Activated CD4-positive, alpha-beta memory T cell treated with anti-CD3 and anti-CD28 coated beads for 36 hours (primary cell): ENCODE measurements at regions not wholly inside any gene's neighbourhood (a gene's known extent, or its start where the extent isn't known, plus 50 kb on each side); places are given as distances from the start of the nearest gene placed in this dataset.

Experiments
- CTCF ChIA-PET: fragments of 350-600 bp; sonication (Branson Sonifier 250); formaldehyde crosslinking; loops from one replicate; lab custom pipeline; 2021; ENCODE audit warnings: antibody characterized with exemption, inconsistent platforms; lab: Charles Lee
- POLR2A ChIA-PET: fragments of 350-600 bp; sonication (Branson Sonifier 250); formaldehyde crosslinking; loops from one replicate; lab custom pipeline; 2021; ENCODE audit warnings: antibody characterized with exemption; lab: Charles Lee
- DNase-seq: peaks from one replicate; pipeline ENCODE4 v3.0.0-alpha.2; 2020
- H3K27ac Mint-ChIP-seq: one replicate; pipeline ENCODE4 v1.8.0; 2021; ENCODE audit warnings: mixed read lengths
- H3K27me3 Mint-ChIP-seq: one replicate; pipeline ENCODE4 v1.8.0; 2021; ENCODE audit warnings: mixed read lengths
- H3K36me3 Mint-ChIP-seq: one replicate; pipeline ENCODE4 v1.8.0; 2021; ENCODE audit warnings: mixed read lengths
- H3K4me1 Mint-ChIP-seq: one replicate; pipeline ENCODE4 v1.8.0; 2021; ENCODE audit warnings: low read depth, mixed read lengths
- H3K4me3 Mint-ChIP-seq: one replicate; pipeline ENCODE4 v1.8.0; 2021; ENCODE audit warnings: mild to moderate bottlenecking, mixed read lengths
- H3K9me3 Mint-ChIP-seq: one replicate; pipeline ENCODE4 v1.8.0; 2021; ENCODE audit warnings: mixed read lengths
- intact Hi-C: fragments of 100-400 bp; cut with micrococcal nuclease; formaldehyde crosslinking; loops from one replicate; pipeline ENCODE4 v1.15.1; 2023

DNA sequence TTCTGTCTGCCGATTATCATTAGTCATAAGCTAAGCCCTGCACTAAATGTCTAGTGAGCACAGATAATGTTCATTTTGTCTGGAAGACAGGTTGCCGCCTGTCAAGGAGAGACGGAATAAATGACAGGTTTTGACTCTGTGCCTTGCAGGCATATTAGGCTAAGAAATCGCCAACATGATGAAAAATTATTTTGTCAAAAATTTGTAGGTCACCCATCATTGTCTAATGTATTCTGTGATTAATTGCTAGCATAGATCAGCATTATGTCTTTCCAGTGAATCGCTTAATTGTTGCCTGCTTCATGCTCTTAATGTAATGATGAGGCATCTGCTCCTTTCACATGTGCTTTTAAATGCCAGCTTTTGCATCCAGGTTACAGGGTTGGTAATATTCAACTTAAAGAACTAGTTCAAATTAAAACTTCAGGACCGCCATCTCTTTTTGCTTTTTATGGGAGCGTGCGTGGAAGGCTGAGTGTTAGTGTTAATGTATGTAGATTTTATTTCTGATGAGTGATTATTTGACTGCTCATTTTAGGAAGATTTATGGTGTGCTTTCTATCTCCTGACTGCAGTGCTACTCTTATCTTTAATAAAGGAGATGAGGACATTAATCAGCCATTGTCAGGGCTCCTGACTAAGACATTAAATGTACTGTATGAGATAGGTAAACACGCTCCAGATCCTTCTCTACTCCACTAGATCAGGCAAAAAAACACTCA, 120.8 kb upstream of the MEIS2 start:
- ChIA-PET POLR2A (no interaction called here), CTCF (no interaction called here)
- no peak overlapping the region for H3K4me3 Mint-ChIP-seq
- no peaks in the 10 kb centered on the region for H3K27me3 Mint-ChIP-seq
- no peaks in the 10 kb centered on the region for H3K36me3 Mint-ChIP-seq
- intact Hi-C loops: no loop called here
- DNase-seq: no peak
- no peaks in the 10 kb centered on the region for H3K4me1 Mint-ChIP-seq
- H3K9me3 Mint-ChIP-seq: no peaks in the 10 kb centered on the region
- H3K27ac Mint-ChIP-seq: no peak overlapping the region

DNA sequence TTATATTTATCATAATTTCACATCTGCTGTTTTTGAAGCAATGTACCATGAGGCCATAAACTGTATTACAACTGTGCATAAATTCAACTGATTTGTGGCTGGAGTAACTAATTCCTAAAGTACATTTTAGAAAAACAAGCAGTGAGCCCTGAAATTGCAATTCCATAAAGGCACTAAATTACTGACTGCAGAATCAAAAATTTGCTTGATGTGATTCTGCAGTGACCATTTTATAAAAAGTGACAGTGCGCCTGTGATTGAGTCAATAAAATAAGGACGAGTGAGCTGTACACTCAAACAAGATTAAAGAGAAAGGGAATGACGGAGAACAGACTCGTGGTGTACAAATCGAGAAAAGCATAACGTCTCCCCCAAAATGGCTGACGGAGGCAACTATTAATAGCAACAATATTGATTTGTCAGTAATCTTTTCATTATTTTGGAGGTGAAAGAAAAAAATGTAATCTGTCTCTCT, 121.4 kb upstream of the MEIS2 start:
- no peak overlapping the region for H3K4me3 Mint-ChIP-seq
- CTCF ChIA-PET: no interaction called here
- no peaks in the 10 kb centered on the region for H3K27me3 Mint-ChIP-seq
- no peaks in the 10 kb centered on the region for H3K9me3 Mint-ChIP-seq
- no peaks in the 10 kb centered on the region for H3K36me3 Mint-ChIP-seq
- intact Hi-C loops: no loop called here
- DNase-seq: no peak
- no peak overlapping the region for H3K27ac Mint-ChIP-seq
- H3K4me1 Mint-ChIP-seq: no peaks in the 10 kb centered on the region
- POLR2A ChIA-PET: no interaction called here

DNA sequence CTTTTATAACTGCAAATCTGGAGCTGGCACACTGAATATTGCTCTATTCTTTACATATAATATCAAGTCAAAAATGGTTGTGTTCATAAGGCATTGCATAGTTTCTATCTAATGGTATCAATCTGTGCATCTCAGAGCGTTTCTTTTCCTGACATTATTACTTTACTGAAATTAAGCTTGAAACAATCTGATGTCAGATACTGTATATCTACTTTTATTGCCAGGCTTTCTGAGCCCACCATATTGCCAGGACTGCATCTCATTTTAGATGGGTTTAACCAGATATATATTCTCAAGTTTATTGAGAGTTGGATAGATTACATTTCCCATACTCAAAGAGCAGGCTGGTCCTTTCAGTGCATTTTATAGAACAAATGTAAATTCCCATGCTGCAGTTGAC, 122.7 kb upstream of the MEIS2 start:
- ChIA-PET CTCF (no interaction called here), POLR2A (no interaction called here)
- intact Hi-C loops: no loop called here
- no peaks in the 10 kb centered on the region for H3K36me3 Mint-ChIP-seq
- H3K27me3 Mint-ChIP-seq: no peaks in the 10 kb centered on the region
- no peaks in the 10 kb centered on the region for H3K4me1 Mint-ChIP-seq
- no peak overlapping the region for H3K27ac Mint-ChIP-seq
- H3K9me3 Mint-ChIP-seq: no peaks in the 10 kb centered on the region
- DNase-seq: no peak
- H3K4me3 Mint-ChIP-seq: no peak overlapping the region

DNA sequence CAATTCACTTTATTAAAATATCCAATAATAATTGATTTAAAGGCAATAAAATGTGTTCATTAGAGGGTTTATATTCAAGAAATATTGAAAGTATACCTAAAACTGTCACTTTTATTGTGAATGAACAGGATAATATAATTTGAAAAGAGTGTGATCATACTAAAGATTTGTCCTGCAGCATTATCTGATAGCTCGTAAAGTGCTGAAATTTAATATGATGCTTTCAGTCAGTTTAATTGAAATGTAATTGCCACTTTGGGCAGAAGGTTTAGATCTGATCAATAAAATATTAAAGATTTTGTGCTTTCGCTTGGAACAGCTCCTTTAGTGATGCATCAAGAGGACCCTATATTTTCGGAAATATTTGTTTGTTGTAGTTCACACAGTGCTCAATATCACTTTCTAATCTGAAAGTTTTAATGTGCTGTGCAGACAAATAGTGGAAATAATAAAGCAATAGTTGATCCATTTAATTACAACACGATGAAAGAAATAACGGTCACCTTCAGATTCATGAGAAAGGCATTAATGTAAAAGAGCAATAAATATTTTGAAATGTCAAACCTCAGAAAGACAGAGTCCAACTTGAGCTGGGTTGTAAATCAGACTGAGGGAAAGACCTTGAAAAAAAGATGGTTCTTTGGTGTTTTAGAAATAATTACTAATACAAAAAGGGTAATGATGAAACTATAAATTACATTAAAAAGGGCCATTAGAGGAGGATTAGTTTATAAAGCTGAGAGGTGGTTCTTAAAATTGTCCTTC, 129.7 kb upstream of the MEIS2 start:
- H3K4me1 Mint-ChIP-seq: no peaks in the 10 kb centered on the region
- H3K36me3 Mint-ChIP-seq: no peaks in the 10 kb centered on the region
- H3K4me3 Mint-ChIP-seq: no peak overlapping the region
- intact Hi-C loops: no loop called here
- no peaks in the 10 kb centered on the region for H3K9me3 Mint-ChIP-seq
- DNase-seq: no peak
- H3K27ac Mint-ChIP-seq: no peak overlapping the region
- no peaks in the 10 kb centered on the region for H3K27me3 Mint-ChIP-seq
- ChIA-PET POLR2A (no interaction called here), CTCF (no interaction called here)

DNA sequence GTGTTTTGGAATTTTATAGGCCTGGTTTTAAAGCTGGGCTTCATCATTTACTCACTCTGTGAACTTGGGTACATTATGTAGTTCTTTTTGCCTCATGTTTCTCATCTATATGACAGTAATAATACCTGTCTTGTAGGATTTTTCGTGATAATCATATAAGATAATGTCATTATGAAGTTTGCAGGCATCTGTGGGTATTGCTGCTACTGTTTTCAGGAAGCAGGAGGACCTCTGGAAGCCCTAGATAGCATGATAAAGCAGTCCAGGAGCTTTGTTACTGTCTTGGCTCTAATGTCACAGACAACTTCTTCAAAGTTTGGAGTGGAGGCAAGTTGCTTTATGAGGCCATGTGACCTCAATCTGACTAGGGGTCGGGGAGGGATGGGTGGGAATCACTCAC, 145.0 kb upstream of the MEIS2 start:
- DNase-seq: no peak
- no peaks in the 10 kb centered on the region for H3K27me3 Mint-ChIP-seq
- H3K4me3 Mint-ChIP-seq: no peak overlapping the region
- ChIA-PET CTCF (no interaction called here), POLR2A (no interaction called here)
- no peaks in the 10 kb centered on the region for H3K4me1 Mint-ChIP-seq
- no peak overlapping the region for H3K27ac Mint-ChIP-seq
- H3K36me3 Mint-ChIP-seq: no peaks in the 10 kb centered on the region
- intact Hi-C loops: no loop called here
- peaks cover 1% of the 10 kb centered on the region for H3K9me3 Mint-ChIP-seq

DNA sequence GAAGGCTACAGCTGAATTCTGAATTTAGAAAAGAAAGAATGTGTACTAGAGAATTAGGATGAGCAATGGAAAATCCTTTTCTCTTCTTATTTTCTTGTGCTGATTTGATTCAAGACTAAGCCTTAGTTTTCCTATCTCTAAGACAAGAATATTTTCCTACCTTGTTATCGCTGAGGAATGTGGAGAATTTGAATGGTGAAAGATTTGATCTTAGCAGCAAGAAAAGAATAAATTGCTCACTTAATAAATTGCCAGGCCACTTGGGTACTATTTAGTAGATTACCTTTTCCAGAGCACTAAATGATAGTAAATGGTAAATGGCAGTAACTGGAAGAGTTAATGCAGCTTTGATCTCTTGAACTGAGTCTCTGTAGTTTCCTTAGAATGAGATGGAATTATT, 145.7 kb upstream of the MEIS2 start:
- CTCF ChIA-PET: no interaction called here
- Mint-ChIP-seq H3K4me3 (no peak overlapping the region), H3K36me3 (no peaks in the 10 kb centered on the region), H3K27ac (no peak overlapping the region), H3K27me3 (no peaks in the 10 kb centered on the region), H3K9me3 (no peaks in the 10 kb centered on the region), H3K4me1 (no peaks in the 10 kb centered on the region)
- no peak for DNase-seq
- intact Hi-C loops: no loop called here
- POLR2A ChIA-PET: no interaction called here

DNA sequence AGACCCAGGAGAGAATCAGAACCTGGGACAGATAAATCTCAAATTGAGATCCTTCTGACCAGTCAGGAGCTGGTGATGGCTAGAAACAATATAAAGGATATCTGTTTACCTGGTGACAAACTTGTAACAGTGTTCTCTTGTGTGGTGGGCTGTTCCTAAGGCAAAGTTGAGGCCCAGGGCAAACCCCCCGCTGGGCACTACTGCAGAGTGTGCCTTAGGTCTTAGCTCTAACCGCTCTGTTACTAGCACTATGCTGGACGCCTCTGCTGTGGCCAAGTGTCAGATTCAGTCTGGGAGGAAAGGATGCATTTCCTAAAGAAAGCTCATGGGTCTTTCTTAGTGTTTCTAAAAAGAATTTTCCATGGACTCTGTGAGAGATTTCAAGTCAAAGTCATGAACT, 146.5 kb upstream of the MEIS2 start:
- H3K4me3 Mint-ChIP-seq: no peak overlapping the region
- H3K36me3 Mint-ChIP-seq: no peaks in the 10 kb centered on the region

DNA sequence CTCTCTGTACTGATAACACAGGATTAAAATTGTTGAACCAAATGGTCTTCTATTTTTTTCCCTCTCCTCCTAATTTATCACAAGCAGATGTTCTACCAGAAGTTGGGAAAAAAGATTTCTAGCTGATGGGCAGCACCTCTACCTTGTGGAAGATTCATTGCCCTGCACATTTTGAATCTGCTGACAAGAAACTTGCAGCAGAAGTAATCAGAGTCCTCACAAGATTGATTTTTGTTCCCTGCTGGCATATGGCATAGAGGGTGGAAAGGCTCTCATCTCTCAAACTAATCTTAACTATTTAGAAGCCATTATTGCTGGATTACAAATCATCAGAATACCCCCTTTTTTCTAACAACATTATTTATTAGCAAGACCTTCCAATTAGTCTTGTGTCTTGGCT, 148.9 kb upstream of the MEIS2 start:
- intact Hi-C loops: no loop called here
- Mint-ChIP-seq H3K9me3 (no peaks in the 10 kb centered on the region), H3K4me3 (no peak overlapping the region), H3K27me3 (no peaks in the 10 kb centered on the region), H3K27ac (no peak overlapping the region), H3K36me3 (no peaks in the 10 kb centered on the region), H3K4me1 (no peaks in the 10 kb centered on the region)
- CTCF ChIA-PET: no interaction called here
- POLR2A ChIA-PET: no interaction called here
- no peak for DNase-seq

More for the DNA sequence above, 146.5 kb upstream of the MEIS2 start:
- no peak for DNase-seq
- H3K9me3 Mint-ChIP-seq: no peaks in the 10 kb centered on the region
- H3K27ac Mint-ChIP-seq: no peak overlapping the region
- ChIA-PET CTCF (no interaction called here), POLR2A (no interaction called here)
- intact Hi-C loops: no loop called here
- H3K4me1 Mint-ChIP-seq: no peaks in the 10 kb centered on the region
- H3K27me3 Mint-ChIP-seq: no peaks in the 10 kb centered on the region

DNA sequence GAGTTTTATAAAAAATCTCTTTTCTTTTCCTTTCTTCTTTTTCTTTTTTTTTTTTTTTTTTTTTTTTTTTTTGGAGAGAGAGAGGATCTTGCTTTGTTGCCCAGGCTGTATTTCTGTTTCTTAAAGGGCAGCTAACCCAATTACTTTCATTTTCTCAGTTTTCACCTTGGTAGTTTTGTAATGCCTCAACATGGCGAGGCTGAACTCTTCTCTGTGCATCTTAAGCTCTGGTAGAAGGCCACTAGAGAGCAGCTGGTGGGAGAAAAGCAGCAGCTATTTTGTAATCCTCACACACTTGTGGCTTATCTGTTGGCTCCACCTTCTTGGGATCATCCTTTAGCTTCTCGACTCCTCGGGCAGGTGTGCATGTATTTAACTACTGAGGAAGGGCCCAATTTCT, 152.2 kb upstream of the MEIS2 start:
- DNase-seq: no peak
- no peaks in the 10 kb centered on the region for H3K4me1 Mint-ChIP-seq
- ChIA-PET CTCF (no interaction called here), POLR2A (no interaction called here)
- H3K9me3 Mint-ChIP-seq: no peaks in the 10 kb centered on the region
- intact Hi-C loops: no loop called here
- H3K27ac Mint-ChIP-seq: no peak overlapping the region
- H3K27me3 Mint-ChIP-seq: no peaks in the 10 kb centered on the region
- H3K36me3 Mint-ChIP-seq: no peaks in the 10 kb centered on the region
- H3K4me3 Mint-ChIP-seq: no peak overlapping the region

DNA sequence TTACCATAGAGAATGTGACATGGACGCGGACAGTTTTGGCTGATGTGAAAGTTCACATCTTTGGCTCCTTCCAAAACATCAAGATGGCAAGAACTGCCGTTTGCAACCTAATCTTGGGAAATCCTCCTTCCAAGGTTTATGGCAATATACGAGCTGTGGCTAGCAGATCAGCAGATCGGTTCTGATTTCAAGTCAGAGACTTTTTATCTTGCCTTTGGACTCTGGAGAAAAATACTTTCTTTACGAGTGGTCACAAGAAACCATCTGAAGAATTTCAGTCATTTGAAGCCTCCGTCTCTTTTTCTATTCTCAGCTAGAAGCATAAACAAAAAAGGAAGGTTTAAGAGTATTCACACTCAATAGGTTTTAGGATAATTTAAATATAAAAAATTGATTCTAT, 153.5 kb upstream of the MEIS2 start:
- no peak overlapping the region for H3K4me3 Mint-ChIP-seq
- DNase-seq: no peak
- no peaks in the 10 kb centered on the region for H3K36me3 Mint-ChIP-seq
- POLR2A ChIA-PET: no interaction called here
- no peak overlapping the region for H3K27ac Mint-ChIP-seq
- CTCF ChIA-PET: no interaction called here
- intact Hi-C loops: no loop called here
- H3K4me1 Mint-ChIP-seq: no peaks in the 10 kb centered on the region
- H3K27me3 Mint-ChIP-seq: no peaks in the 10 kb centered on the region
- no peaks in the 10 kb centered on the region for H3K9me3 Mint-ChIP-seq

DNA sequence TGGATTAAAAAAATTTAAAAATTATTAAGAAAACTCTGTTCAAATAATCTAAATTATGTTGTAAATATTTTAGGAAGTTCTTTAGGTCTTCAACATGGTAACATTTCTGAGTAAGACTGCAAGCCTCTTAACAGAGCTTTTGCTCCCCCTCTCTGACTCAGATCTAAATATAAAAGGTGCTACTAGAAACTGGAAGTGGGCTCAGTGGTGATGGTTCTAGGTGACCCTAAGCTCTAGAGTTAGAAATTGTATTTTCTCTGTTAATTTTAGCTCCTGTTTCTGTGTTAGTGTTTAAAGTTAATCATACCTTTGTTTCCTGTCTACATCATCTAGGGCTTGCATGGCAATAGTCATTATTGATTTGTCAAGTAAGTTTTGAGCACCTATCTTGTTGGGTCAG, 159.9 kb upstream of the MEIS2 start:
- Mint-ChIP-seq H3K27me3 (no peaks in the 10 kb centered on the region), H3K27ac (no peak overlapping the region), H3K4me1 (no peaks in the 10 kb centered on the region), H3K36me3 (no peaks in the 10 kb centered on the region), H3K9me3 (no peaks in the 10 kb centered on the region), H3K4me3 (no peak overlapping the region)
- ChIA-PET CTCF (no interaction called here), POLR2A (no interaction called here)
- intact Hi-C loops: no loop called here
- no peak for DNase-seq

DNA sequence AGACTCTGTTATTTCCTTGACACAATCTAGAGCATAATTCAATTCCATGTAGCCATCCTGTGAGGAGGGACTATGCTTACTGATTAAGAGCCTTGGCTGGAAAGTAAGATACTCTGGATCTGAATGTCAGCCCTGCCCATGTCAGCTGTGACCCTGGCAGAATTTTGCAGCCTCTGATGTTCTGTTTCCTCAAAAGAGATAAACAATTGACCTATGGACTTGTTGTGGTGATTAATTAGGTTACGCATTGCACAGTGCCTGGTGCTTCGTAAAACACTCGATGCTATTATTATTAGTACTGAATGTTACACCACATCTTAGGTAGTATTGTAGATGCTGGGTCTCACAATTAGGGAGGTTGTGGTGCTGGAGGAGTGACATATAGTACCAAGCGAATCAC, 161.3 kb upstream of the MEIS2 start:
- CTCF ChIA-PET: no interaction called here
- H3K27ac Mint-ChIP-seq: no peak overlapping the region
- H3K36me3 Mint-ChIP-seq: no peaks in the 10 kb centered on the region
- no peaks in the 10 kb centered on the region for H3K9me3 Mint-ChIP-seq
- H3K4me1 Mint-ChIP-seq: no peaks in the 10 kb centered on the region
- no peaks in the 10 kb centered on the region for H3K27me3 Mint-ChIP-seq
- intact Hi-C loops: no loop called here
- H3K4me3 Mint-ChIP-seq: no peak overlapping the region
- DNase-seq: no peak
- POLR2A ChIA-PET: no interaction called here
